CD14-positive monocyte (primary cell): ENCODE measurements at regions not wholly inside any gene's neighbourhood (a gene's known extent, or its start where the extent isn't known, plus 50 kb on each side); places are given as distances from the start of the nearest gene placed in this dataset.

Experiments
- DNase-seq, 3 donors: peaks; one replicate each; pipeline ENCODE4 v3.0.0-alpha.2; 2011 to 2022
- H2AFZ ChIP-seq: 2 replicates; pipeline ENCODE4 v1.6.0; 2012; ENCODE audit warnings: mild to moderate bottlenecking, low read depth, low read length, inconsistent platforms; ENCODE audit not compliant: insufficient read depth, poor library complexity, severe bottlenecking
- H3K27ac ChIP-seq, 2 donors: 1 replicate in 1 of 2; 2 replicates in 1 of 2; pipeline ENCODE4 v1.5.1; 2012 to 2013; ENCODE audit warnings: low read length in 2 of 2, control low read depth in 1 of 2, inconsistent platforms in 1 of 2, low read depth in 1 of 2, mild to moderate bottlenecking in 1 of 2
- H3K27me3 ChIP-seq, 2 donors: one replicate each; pipeline versions ENCODE4 v1.6.0 to v1.6.1; 2011 to 2013; ENCODE audit warnings: low read length in 2 of 2; ENCODE audit not compliant: control insufficient read depth in 2 of 2, insufficient read depth in 2 of 2
- H3K36me3 ChIP-seq, 2 donors: replicated peaks in 1 of 2; 1 replicate in 1 of 2; 2 replicates in 1 of 2; pipeline versions ENCODE4 v1.5.1 to v1.6.1; 2012 to 2013; ENCODE audit warnings: low read length in 2 of 2, control low read depth in 1 of 2, inconsistent platforms in 1 of 2, mild to moderate bottlenecking in 1 of 2; ENCODE audit not compliant: insufficient read depth in 2 of 2, control insufficient read depth in 1 of 2
- H3K4me1 ChIP-seq, 2 donors: 1 replicate in 1 of 2; 2 replicates in 1 of 2; pipeline versions ENCODE4 v1.5.1 to v1.6.1; 2012 to 2013; ENCODE audit warnings: low read length in 2 of 2, control low read depth in 1 of 2, inconsistent platforms in 1 of 2, mild to moderate bottlenecking in 1 of 2, moderate library complexity in 1 of 2; ENCODE audit not compliant: insufficient read depth in 2 of 2, control insufficient read depth in 1 of 2
- H3K4me2 ChIP-seq: replicated peaks from 2 replicates; pipeline ENCODE3; 2012; ENCODE audit warnings: low read length, moderate library complexity, mild to moderate bottlenecking; ENCODE audit not compliant: poor library complexity, severe bottlenecking; ENCODE audit errors: extremely low read depth
- H3K4me3 ChIP-seq, 3 experiments: fragments of 200-600 bp in 1 of 3; sonication (generic) in 1 of 3; replicated peaks in 1 of 3; 1 replicate in 2 of 3; 2 replicates in 1 of 3; pipeline ENCODE4 v1.5.1; 2011 to 2013; ENCODE audit warnings: low read length in 3 of 3, mild to moderate bottlenecking in 3 of 3, control low read depth in 2 of 3, low read depth in 2 of 3, inconsistent platforms in 1 of 3, moderate library complexity in 1 of 3
- H3K79me2 ChIP-seq: 2 replicates; pipeline ENCODE4 v1.6.0; 2012; ENCODE audit warnings: mild to moderate bottlenecking, control low read depth, inconsistent platforms, low read length, moderate library complexity; ENCODE audit not compliant: insufficient read depth
- H3K9ac ChIP-seq: 2 replicates; pipeline ENCODE4 v1.6.0; 2017; ENCODE audit warnings: low read length, mild to moderate bottlenecking; ENCODE audit not compliant: insufficient read depth, poor library complexity, severe bottlenecking
- H3K9me3 ChIP-seq, 2 donors: replicated peaks in 1 of 2; 1 replicate in 1 of 2; 2 replicates in 1 of 2; pipeline versions ENCODE4 v1.5.1 to v1.6.1; 2012 to 2013; ENCODE audit warnings: low read length in 2 of 2, control low read depth in 1 of 2; ENCODE audit not compliant: control insufficient read depth in 1 of 2, insufficient read depth in 1 of 2
- H4K20me1 ChIP-seq: 2 replicates; pipeline ENCODE4 v1.6.0; 2012; ENCODE audit warnings: mild to moderate bottlenecking, low read length, control low read depth, moderate library complexity; ENCODE audit not compliant: insufficient read depth
- H3K27ac Mint-ChIP-seq, 7 donors: one replicate each; pipeline ENCODE4 v1.8.0; 2020; ENCODE audit warnings: mild to moderate bottlenecking in 7 of 7, mixed read lengths in 7 of 7, moderate library complexity in 6 of 7, inconsistent platforms in 2 of 7
- H3K27me3 Mint-ChIP-seq, 3 donors: one replicate each; pipeline ENCODE4 v1.8.0; 2021 to 2022; ENCODE audit warnings: low read depth in 3 of 3, mild to moderate bottlenecking in 3 of 3, mixed read lengths in 3 of 3, moderate library complexity in 3 of 3, inconsistent platforms in 1 of 3
- H3K36me3 Mint-ChIP-seq, 2 donors: one replicate each; pipeline ENCODE4 v1.8.0; 2020; ENCODE audit warnings: mixed read lengths in 2 of 2, inconsistent platforms in 1 of 2, mild to moderate bottlenecking in 1 of 2
- H3K4me1 Mint-ChIP-seq: one replicate; pipeline ENCODE4 v1.8.0; 2020; ENCODE audit warnings: mild to moderate bottlenecking, mixed read lengths
- H3K4me3 Mint-ChIP-seq, 2 donors: one replicate each; pipeline ENCODE4 v1.8.0; 2020; ENCODE audit warnings: mild to moderate bottlenecking in 2 of 2, mixed read lengths in 2 of 2, moderate library complexity in 1 of 2
- H3K9me3 Mint-ChIP-seq, 7 donors: one replicate each; pipeline ENCODE4 v1.8.0; 2020 to 2022; ENCODE audit warnings: mixed read lengths in 7 of 7, mild to moderate bottlenecking in 6 of 7, moderate library complexity in 6 of 7, inconsistent platforms in 2 of 7
- WGBS: methylation state at CpG from one replicate; pipeline ENCODE4 v1.1.5; 2013; ENCODE audit warnings: missing lambda C conversion rate; ENCODE audit not compliant: insufficient coverage; 5-methylcytosine and 5-hydroxymethylcytosine counted together
- intact Hi-C, 2 donors: fragments of 100-400 bp; cut with micrococcal nuclease; formaldehyde crosslinking; loops; one replicate each; pipeline versions ENCODE4 v1.15.0 to v1.15.1; 2023
- TF ChIP-seq, protein P1 (sequence below): fragments of 200-600 bp; IDR thresholded peaks from one replicate; pipeline ENCODE4 v1.8.0; 2022; ENCODE audit warnings: antibody characterized with exemption, mild to moderate bottlenecking

DNA sequence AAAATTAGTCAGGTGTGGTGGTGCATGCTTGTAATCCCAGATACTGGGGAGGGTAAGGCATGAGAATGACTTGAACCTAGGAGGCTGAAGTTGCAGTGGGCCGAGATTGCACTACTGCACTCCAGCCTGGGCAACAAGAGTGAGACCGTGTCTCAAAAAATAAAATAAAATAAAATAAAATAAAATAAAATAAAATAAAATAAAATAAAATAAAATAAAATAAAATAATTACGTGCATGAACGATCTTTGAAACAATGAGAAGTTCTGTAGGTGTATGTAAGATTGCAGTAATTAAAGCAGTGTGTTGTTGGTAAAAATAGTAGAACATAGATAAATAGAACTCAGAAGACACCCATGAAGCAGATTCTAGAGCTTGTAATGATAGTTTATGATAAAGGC, 348.5 kb downstream of the ANKRD30A start:
- Histone ChIP-seq H3K4me2 (no peak overlapping the region), H3K9me3 (peaks cover 37 to 61% of the 10 kb centered on the region in 2 donors), H3K27me3 (no peaks in the 10 kb centered on the region), H3K27ac (no peak overlapping the region), H3K4me1 (no peaks in the 10 kb centered on the region), H2AFZ (no peak overlapping the region), H3K36me3 (no peaks in the 10 kb centered on the region), H3K9ac (no peak overlapping the region), H3K79me2 (no peaks in the 10 kb centered on the region), H3K4me3 (no peak overlapping the region), H4K20me1 (no peaks in the 10 kb centered on the region)
- Mint-ChIP-seq H3K4me1 (no peaks in the 10 kb centered on the region), H3K27ac (no peak overlapping the region), H3K4me3 (no peak overlapping the region), H3K36me3 (no peaks in the 10 kb centered on the region), H3K27me3 (no peaks in the 10 kb centered on the region), H3K9me3 (peaks cover 4 to 42% (median 21%) of the 10 kb centered on the region in 7 donors)
- intact Hi-C loops = no loop called here
- WGBS = no CpG with 5 or more reads among the region's 4 CpGs
- TF ChIP-seq, protein P1, sequence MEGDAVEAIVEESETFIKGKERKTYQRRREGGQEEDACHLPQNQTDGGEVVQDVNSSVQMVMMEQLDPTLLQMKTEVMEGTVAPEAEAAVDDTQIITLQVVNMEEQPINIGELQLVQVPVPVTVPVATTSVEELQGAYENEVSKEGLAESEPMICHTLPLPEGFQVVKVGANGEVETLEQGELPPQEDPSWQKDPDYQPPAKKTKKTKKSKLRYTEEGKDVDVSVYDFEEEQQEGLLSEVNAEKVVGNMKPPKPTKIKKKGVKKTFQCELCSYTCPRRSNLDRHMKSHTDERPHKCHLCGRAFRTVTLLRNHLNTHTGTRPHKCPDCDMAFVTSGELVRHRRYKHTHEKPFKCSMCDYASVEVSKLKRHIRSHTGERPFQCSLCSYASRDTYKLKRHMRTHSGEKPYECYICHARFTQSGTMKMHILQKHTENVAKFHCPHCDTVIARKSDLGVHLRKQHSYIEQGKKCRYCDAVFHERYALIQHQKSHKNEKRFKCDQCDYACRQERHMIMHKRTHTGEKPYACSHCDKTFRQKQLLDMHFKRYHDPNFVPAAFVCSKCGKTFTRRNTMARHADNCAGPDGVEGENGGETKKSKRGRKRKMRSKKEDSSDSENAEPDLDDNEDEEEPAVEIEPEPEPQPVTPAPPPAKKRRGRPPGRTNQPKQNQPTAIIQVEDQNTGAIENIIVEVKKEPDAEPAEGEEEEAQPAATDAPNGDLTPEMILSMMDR = no peak
- no peak for DNase-seq

DNA sequence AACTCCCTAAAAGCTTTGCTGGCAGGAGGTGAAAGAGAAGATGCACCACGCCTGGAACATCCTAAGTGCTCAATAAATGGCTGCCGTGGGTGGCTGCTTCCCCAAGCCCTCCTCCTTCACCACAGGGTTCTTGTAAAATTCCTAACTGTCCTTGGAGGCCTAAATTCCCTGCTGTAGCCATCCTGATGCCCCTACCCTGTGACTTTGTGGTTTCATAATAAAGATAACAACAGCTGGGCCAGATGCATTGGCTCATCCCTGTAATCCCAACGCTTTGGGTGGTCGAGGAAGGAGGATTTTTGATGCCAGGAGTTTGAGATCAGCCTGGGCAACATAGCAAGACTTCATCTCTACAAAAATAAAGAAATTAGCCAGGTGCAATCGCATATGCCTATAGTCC, 341.8 kb downstream of the ANKRD30A start:
- Mint-ChIP-seq H3K27ac (no peak overlapping the region), H3K9me3 (peaks cover 13 to 65% (median 30%) of the 10 kb centered on the region in 7 donors), H3K27me3 (no peaks in the 10 kb centered on the region), H3K4me1 (no peaks in the 10 kb centered on the region), H3K36me3 (no peaks in the 10 kb centered on the region), H3K4me3 (no peak overlapping the region)
- Histone ChIP-seq H3K4me3 (no peak overlapping the region), H3K9ac (no peak overlapping the region), H3K4me1 (no peaks in the 10 kb centered on the region), H3K4me2 (no peak overlapping the region), H3K27me3 (no peaks in the 10 kb centered on the region), H3K9me3 (peaks cover 52 to 67% of the 10 kb centered on the region in 2 donors), H4K20me1 (no peaks in the 10 kb centered on the region), H2AFZ (no peak overlapping the region), H3K27ac (no peak overlapping the region), H3K36me3 (no peaks in the 10 kb centered on the region), H3K79me2 (no peaks in the 10 kb centered on the region)
- intact Hi-C loops = loop anchor here in 1 of 2 donors (5.0 kb wide), 1 partner anchor 50 kb away; no protein-coding TSS in a partner anchor
- no peak for DNase-seq
- TF ChIP-seq, protein P1 = no peak
- no CpG with 5 or more reads among the region's 5 CpGs for WGBS
